H1 (cell line): ENCODE measurements at regions not wholly inside any gene's neighbourhood (a gene's known extent, or its start where the extent isn't known, plus 50 kb on each side); places are given as distances from the start of the nearest gene placed in this dataset.

Experiments
- CTCF ChIA-PET: fragments of 300-600 bp; sonication (Branson Sonifier 250); formaldehyde crosslinking; loops from one replicate; lab custom pipeline; 2021; ENCODE audit not compliant: partially characterized antibody; lab: Charles Lee
- POLR2A ChIA-PET: fragments of 300-600 bp; sonication (Branson Sonifier 250); formaldehyde crosslinking; loops from one replicate; lab custom pipeline; 2021; ENCODE audit warnings: inconsistent platforms; ENCODE audit not compliant: partially characterized antibody; lab: Charles Lee
- DNase-seq, 2 experiments: peaks; one replicate each; pipeline versions ENCODE4 v3.0.0 to v3.0.0-alpha.2; 2010 to 2022; ENCODE audit warnings: low spot score in 2 of 2, low read depth in 1 of 2, mixed read lengths in 1 of 2
- FAIRE-seq: peaks from 2 replicates; lab custom pipeline; 2011; peaks lifted over from hg19 to GRCh38; lab: Jason Lieb, UNC
- H2AFZ ChIP-seq: 2 replicates; pipeline ENCODE4 v1.8.1; 2012; ENCODE audit warnings: low read length, inconsistent platforms
- H2AK5ac ChIP-seq: 2 replicates; pipeline ENCODE4 v1.6.1; 2013; ENCODE audit warnings: low read depth, low read length
- H2BK120ac ChIP-seq: replicated peaks from 2 replicates; pipeline ENCODE3; 2013; ENCODE audit warnings: low read depth, low read length, inconsistent platforms
- H2BK12ac ChIP-seq: 2 replicates; pipeline ENCODE4 v1.6.1; 2013; ENCODE audit warnings: low read depth, low read length
- H2BK15ac ChIP-seq: 2 replicates; pipeline ENCODE4 v1.6.1; 2013; ENCODE audit warnings: low read length
- H2BK20ac ChIP-seq: 2 replicates; pipeline ENCODE4 v1.6.1; 2013; ENCODE audit warnings: low read length
- H2BK5ac ChIP-seq: 2 replicates; pipeline ENCODE4 v1.6.1; 2013; ENCODE audit warnings: low read depth, low read length
- H3K14ac ChIP-seq: 2 replicates; pipeline ENCODE4 v1.6.1; 2013; ENCODE audit warnings: inconsistent platforms; ENCODE audit not compliant: insufficient read length
- H3K18ac ChIP-seq: 2 replicates; pipeline ENCODE4 v1.6.1; 2013; ENCODE audit warnings: low read length; ENCODE audit errors: extremely low read depth
- H3K23ac ChIP-seq: 2 replicates; pipeline ENCODE4 v1.6.1; 2013; ENCODE audit warnings: inconsistent platforms; ENCODE audit not compliant: insufficient read length
- H3K23me2 ChIP-seq: 2 replicates; pipeline ENCODE4 v1.6.1; 2013; ENCODE audit warnings: low read depth, low read length
- H3K27ac ChIP-seq: 2 replicates; pipeline ENCODE4 v1.6.1; 2011; ENCODE audit warnings: low read depth, low read length, inconsistent platforms
- H3K27me3 ChIP-seq, 4 experiments: replicated peaks in 1 of 4; 1 replicate in 1 of 4; 2 replicates in 3 of 4; pipeline versions ENCODE4 v1.6.1 to v1.8.1; 2011 to 2013; ENCODE audit warnings: low read length in 3 of 4, mild to moderate bottlenecking in 3 of 4, inconsistent platforms in 2 of 4, mixed read lengths in 2 of 4, moderate library complexity in 1 of 4; ENCODE audit not compliant: control insufficient read depth in 3 of 4, insufficient read depth in 3 of 4; ENCODE audit errors: extremely low read depth in 1 of 4
- H3K36me3 ChIP-seq, 4 experiments: 2 replicates each; pipeline versions ENCODE4 v1.6.1 to v1.8.1; 2011 to 2013; ENCODE audit warnings: mild to moderate bottlenecking in 4 of 4, low read length in 3 of 4, moderate library complexity in 2 of 4, control low read depth in 1 of 4, inconsistent platforms in 1 of 4; ENCODE audit not compliant: insufficient read depth in 4 of 4, control insufficient read depth in 2 of 4
- H3K4ac ChIP-seq: replicated peaks from 2 replicates; pipeline ENCODE3; 2013; ENCODE audit warnings: low read length, low read depth, mixed read lengths, inconsistent platforms; ENCODE audit not compliant: insufficient read length
- H3K4me1 ChIP-seq, 4 experiments: replicated peaks in 1 of 4; 1 replicate in 1 of 4; 2 replicates in 3 of 4; pipeline versions ENCODE4 v1.6.1 to v1.8.1; 2011 to 2013; ENCODE audit warnings: low read length in 3 of 4, inconsistent platforms in 2 of 4, mixed read lengths in 1 of 4; ENCODE audit not compliant: insufficient read depth in 4 of 4, control insufficient read depth in 3 of 4
- H3K4me2 ChIP-seq, 2 experiments: 2 replicates each; pipeline versions ENCODE4 v1.6.1 to v1.8.1; 2011 to 2013; ENCODE audit warnings: low read depth in 2 of 2, low read length in 2 of 2, control low read depth in 1 of 2, inconsistent platforms in 1 of 2, mild to moderate bottlenecking in 1 of 2; ENCODE audit not compliant: insufficient read depth in 1 of 2
- H3K4me3 ChIP-seq, 4 experiments: fragments of 200-600, 300-600 bp in 1 of 4; sonication (generic), shearing (Covaris generic), sonication (Bioruptor Twin) in 1 of 4; 2 replicates each; pipeline versions ENCODE4 v1.5.1 to v1.8.1; 2011 to 2016; ENCODE audit warnings: low read length in 4 of 4, low read depth in 3 of 4, control low read depth in 2 of 4, inconsistent platforms in 2 of 4, mild to moderate bottlenecking in 2 of 4, mixed read lengths in 1 of 4, moderate library complexity in 1 of 4; ENCODE audit not compliant: insufficient read depth in 2 of 4; ENCODE audit errors: extremely low read depth in 1 of 4
- H3K56ac ChIP-seq: replicated peaks from 2 replicates; pipeline ENCODE3; 2013; ENCODE audit warnings: low read depth, mild to moderate bottlenecking, mixed read lengths, low read length, inconsistent platforms; ENCODE audit not compliant: insufficient read length
- H3K79me1 ChIP-seq: 2 replicates; pipeline ENCODE4 v1.6.1; 2013; ENCODE audit warnings: low read depth, low read length, control low read depth
- H3K79me2 ChIP-seq, 2 experiments: 2 replicates each; pipeline versions ENCODE4 v1.6.1 to v1.8.1; 2012 to 2013; ENCODE audit warnings: low read length in 2 of 2, mild to moderate bottlenecking in 2 of 2, inconsistent platforms in 1 of 2; ENCODE audit not compliant: insufficient read depth in 2 of 2, control insufficient read depth in 1 of 2
- H3K9ac ChIP-seq, 4 experiments: replicated peaks in 1 of 4; 1 replicate in 1 of 4; 2 replicates in 3 of 4; pipeline versions ENCODE4 v1.6.1 to v1.8.1; 2011 to 2013; ENCODE audit warnings: low read depth in 3 of 4, low read length in 3 of 4, control low read depth in 2 of 4, mild to moderate bottlenecking in 2 of 4, moderate library complexity in 2 of 4, inconsistent platforms in 1 of 4; ENCODE audit errors: extremely low read depth in 1 of 4
- H3K9me3 ChIP-seq, 2 experiments: 2 replicates each; pipeline versions ENCODE4 v1.6.1 to v1.8.1; 2012 to 2013; ENCODE audit warnings: mild to moderate bottlenecking in 2 of 2, moderate library complexity in 2 of 2, control low read depth in 1 of 2, inconsistent platforms in 1 of 2, low read depth in 1 of 2, low read length in 1 of 2, mixed read lengths in 1 of 2; ENCODE audit not compliant: insufficient read depth in 2 of 2
- H4K20me1 ChIP-seq, 2 experiments: replicated peaks in 1 of 2; 2 replicates each; pipeline versions ENCODE3 to v1.8.1; 2011 to 2013; ENCODE audit warnings: inconsistent platforms in 2 of 2, low read length in 2 of 2, mild to moderate bottlenecking in 1 of 2; ENCODE audit not compliant: insufficient read depth in 2 of 2, control insufficient read depth in 1 of 2
- H4K5ac ChIP-seq: 2 replicates; pipeline ENCODE4 v1.6.1; 2013; ENCODE audit warnings: low read length, low read depth, mixed read lengths, inconsistent platforms; ENCODE audit not compliant: insufficient read length
- H4K8ac ChIP-seq: 2 replicates; pipeline ENCODE4 v1.8.0; 2013; ENCODE audit warnings: mild to moderate bottlenecking, moderate library complexity, low read length, inconsistent platforms; ENCODE audit not compliant: insufficient read depth; ENCODE audit errors: extremely low read depth
- H4K91ac ChIP-seq: replicated peaks from 2 replicates; pipeline ENCODE3; 2013; ENCODE audit warnings: low read length, mixed read lengths, inconsistent platforms; ENCODE audit not compliant: insufficient read length
- BACH1 ChIP-seq: IDR thresholded peaks from 2 replicates; pipeline ENCODE4 v1.6.1; 2012; ENCODE audit warnings: low read length, improper control_type of control experiment
- NRF1 ChIP-seq: IDR thresholded peaks from 2 replicates; pipeline ENCODE4 v1.6.1; 2011; ENCODE audit warnings: mild to moderate bottlenecking, low read depth, low read length, improper control_type of control experiment
- TAF7 ChIP-seq: optimal IDR thresholded peaks from 2 replicates; pipeline ENCODE3; 2011; ENCODE audit warnings: low read depth, mild to moderate bottlenecking, inconsistent platforms, low read length, moderate library complexity, borderline replicate concordance
- WGBS, 2 experiments: shearing (Covaris generic) in 1 of 2; methylation state at CpG; one replicate each; pipeline versions ENCODE4 v1.1.6 to v1.1.7; 2013 to 2015; ENCODE audit warnings: low lambda C conversion rate in 2 of 2, mixed read lengths in 2 of 2, inconsistent platforms in 1 of 2, low coverage in 1 of 2, missing lambda C conversion rate in 1 of 2; ENCODE audit not compliant: insufficient replicate concordance in 2 of 2, insufficient coverage in 1 of 2, insufficient read length in 1 of 2; ENCODE audit errors: extremely low coverage in 1 of 2, missing lambda C conversion rate in 1 of 2; 5-methylcytosine and 5-hydroxymethylcytosine counted together
- TF ChIP-seq, protein P1 (sequence below): IDR thresholded peaks from 2 replicates; pipeline ENCODE4 v1.6.1; 2012; ENCODE audit warnings: inconsistent platforms

DNA sequence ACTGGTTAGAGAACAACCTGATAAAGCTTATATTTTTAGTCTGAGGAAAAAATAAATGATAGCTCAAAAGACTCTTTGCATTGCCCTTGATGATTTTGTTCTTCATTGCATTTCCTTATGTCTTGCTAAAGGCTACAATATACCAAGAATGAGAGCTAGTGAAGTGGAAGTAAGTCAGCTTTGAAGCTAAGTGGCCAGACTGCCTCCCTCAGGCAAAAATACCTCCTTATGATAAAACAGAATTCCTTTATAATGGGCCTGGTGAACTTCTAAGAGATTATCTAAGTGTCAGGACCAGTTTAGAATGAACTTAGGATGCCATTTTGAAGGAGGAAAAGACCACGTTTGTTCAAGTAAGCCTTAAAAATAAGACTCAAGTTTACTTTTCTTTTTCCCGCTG lies 678.4 kb downstream of the ROBO2 start:
- TF ChIP-seq, protein P1, sequence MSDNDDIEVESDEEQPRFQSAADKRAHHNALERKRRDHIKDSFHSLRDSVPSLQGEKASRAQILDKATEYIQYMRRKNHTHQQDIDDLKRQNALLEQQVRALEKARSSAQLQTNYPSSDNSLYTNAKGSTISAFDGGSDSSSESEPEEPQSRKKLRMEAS: no peak
- TF ChIP-seq BACH1 (no peak), TAF7 (no peak), NRF1 (no peak)
- Histone ChIP-seq H3K27me3 (no peaks in the 10 kb centered on the region), H3K23ac (no peak overlapping the region), H3K4me3 (no peak overlapping the region), H2BK5ac (no peak overlapping the region), H3K79me2 (no peaks in the 10 kb centered on the region), H4K20me1 (no peaks in the 10 kb centered on the region), H4K91ac (no peak overlapping the region), H3K36me3 (no peaks in the 10 kb centered on the region), H2BK20ac (no peak overlapping the region), H3K79me1 (no peaks in the 10 kb centered on the region), H3K14ac (no peak overlapping the region), H2BK12ac (no peak overlapping the region), H3K23me2 (no peaks in the 10 kb centered on the region), H3K4me2 (no peak overlapping the region), H3K4ac (no peak overlapping the region), H3K9ac (no peak overlapping the region), H2BK15ac (no peak overlapping the region), H3K4me1 (peaks cover 0 to 3% (median 0%) of the 10 kb centered on the region in 4 experiments; a peak in 1 of 7 replicates), H4K8ac (no peak overlapping the region), H2AFZ (no peak overlapping the region), H3K9me3 (no peaks in the 10 kb centered on the region; a peak in 1 of 4 replicates), H3K18ac (no peak overlapping the region), H3K56ac (no peak overlapping the region), H2BK120ac (no peak overlapping the region), H2AK5ac (no peak overlapping the region), H3K27ac (no peak overlapping the region), H4K5ac (no peak overlapping the region)
- DNase-seq (no peak), FAIRE-seq (no peak)
- POLR2A ChIA-PET: no interaction called here
- WGBS, 2 experiments: 43% methylated on average over 2 of the region's 2 CpGs; no CpG with 5 or more reads in 1 of the 2 experiments
- CTCF ChIA-PET: interaction anchor here (1.0 to 1.1 kb wide), 2 partner anchors 398 to 927 kb away, joined by 3 read pairs; no protein-coding TSS in a partner anchor
